ENCODE measurements at regions not wholly inside any gene's neighbourhood (a gene's known extent, or its start where the extent isn't known, plus 50 kb on each side); places are given as distances from the start of the nearest gene placed in this dataset.

DNA sequence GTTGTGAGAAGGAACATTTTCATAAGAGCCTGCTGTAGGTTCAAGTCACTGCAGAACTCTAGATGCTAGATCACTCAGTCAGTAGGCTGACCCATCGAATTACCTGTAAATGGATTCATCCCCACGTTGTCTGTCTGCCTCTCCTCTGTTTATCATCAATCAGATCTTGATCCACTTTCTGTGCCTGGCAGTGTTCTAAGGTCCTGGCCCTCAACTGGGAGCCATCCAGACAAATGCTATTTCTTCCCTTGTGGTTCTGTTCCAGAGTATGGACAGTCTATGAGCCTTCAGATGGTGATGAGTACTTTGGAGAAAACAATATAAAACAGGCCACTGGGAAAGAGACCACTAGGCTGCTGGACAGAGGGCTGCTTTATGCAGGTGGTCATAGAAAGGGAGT is 699.4 kb upstream of the TMEM132C start:
- Mint-ChIP-seq H3K4me1 (ENCODE audit: unreplicated experiment) (no peaks in the 10 kb centered on the region), H3K9me3 (ENCODE audit: unreplicated experiment) (no peaks in the 10 kb centered on the region), H3K27ac (ENCODE audit: unreplicated experiment) (no peak overlapping the region), H3K4me3 (ENCODE audit: unreplicated experiment) (no peak overlapping the region), H3K27me3 (ENCODE audit: unreplicated experiment) (peaks cover 28% of the 10 kb centered on the region), H3K36me3 (ENCODE audit: unreplicated experiment) (no peaks in the 10 kb centered on the region)
- TF ChIP-seq, protein P1, sequence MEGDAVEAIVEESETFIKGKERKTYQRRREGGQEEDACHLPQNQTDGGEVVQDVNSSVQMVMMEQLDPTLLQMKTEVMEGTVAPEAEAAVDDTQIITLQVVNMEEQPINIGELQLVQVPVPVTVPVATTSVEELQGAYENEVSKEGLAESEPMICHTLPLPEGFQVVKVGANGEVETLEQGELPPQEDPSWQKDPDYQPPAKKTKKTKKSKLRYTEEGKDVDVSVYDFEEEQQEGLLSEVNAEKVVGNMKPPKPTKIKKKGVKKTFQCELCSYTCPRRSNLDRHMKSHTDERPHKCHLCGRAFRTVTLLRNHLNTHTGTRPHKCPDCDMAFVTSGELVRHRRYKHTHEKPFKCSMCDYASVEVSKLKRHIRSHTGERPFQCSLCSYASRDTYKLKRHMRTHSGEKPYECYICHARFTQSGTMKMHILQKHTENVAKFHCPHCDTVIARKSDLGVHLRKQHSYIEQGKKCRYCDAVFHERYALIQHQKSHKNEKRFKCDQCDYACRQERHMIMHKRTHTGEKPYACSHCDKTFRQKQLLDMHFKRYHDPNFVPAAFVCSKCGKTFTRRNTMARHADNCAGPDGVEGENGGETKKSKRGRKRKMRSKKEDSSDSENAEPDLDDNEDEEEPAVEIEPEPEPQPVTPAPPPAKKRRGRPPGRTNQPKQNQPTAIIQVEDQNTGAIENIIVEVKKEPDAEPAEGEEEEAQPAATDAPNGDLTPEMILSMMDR (IDR thresholded peaks at IDR 0.05) = no peak
- no peak for DNase-seq (ENCODE audit: extremely low spot score, unreplicated experiment)

DNA sequence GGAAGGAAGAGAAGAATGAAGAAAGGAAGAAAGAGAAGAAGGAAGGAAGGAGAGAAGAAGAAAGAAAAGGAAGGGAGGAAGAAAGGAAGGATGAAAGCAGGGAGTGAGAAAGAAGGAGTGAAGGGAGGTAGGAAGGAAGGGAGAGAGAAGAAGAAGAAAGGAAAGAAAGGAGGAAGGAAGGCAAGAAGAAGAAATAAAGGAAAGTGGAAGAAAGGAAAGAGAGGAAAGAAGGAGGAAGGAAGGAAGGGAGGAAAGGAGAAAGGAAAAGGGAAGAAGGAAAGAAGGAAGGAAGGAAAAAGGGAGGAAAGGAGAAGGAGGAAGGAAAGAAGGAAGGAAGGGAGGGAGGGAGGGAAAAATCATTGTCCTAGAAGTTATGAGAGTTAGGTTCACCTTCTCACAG is 696.6 kb upstream of the TMEM132C start:
- Mint-ChIP-seq H3K27me3 (ENCODE audit: unreplicated experiment) (peaks cover 50% of the 10 kb centered on the region), H3K4me1 (ENCODE audit: unreplicated experiment) (no peaks in the 10 kb centered on the region), H3K36me3 (ENCODE audit: unreplicated experiment) (no peaks in the 10 kb centered on the region), H3K27ac (ENCODE audit: unreplicated experiment) (no peak overlapping the region), H3K4me3 (ENCODE audit: unreplicated experiment) (no peak overlapping the region), H3K9me3 (ENCODE audit: unreplicated experiment) (no peaks in the 10 kb centered on the region)
- TF ChIP-seq, protein P1 (IDR thresholded peaks at IDR 0.05) = no peak
- no peak for DNase-seq (ENCODE audit: extremely low spot score, unreplicated experiment)

DNA sequence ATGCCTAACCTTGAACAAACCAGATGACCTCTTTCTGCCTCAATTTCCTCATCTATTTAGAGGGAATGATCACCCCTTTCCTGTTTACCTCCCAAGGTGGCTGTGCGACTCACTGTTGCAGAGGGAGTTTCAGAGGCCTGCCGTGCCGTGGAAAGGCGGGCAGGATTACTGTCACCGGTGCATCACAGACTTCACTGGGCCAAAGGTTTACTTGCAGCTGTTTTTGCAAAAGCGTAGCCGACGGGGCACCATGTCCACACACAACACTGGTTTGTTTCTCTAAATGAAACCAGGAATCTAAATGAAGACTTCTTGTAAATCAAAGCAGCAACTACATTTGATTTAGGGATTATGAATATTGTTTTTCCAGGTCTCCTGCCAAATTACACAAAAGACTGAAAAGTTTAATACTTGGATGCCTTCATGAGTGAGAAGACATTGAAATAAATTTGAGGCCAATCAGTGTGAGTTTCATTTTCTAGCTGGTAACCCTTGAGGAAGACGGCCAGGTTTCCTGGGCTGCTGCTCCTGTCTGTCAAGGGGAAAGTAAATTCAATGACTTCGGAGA is 696.1 kb upstream of the TMEM132C start:
- H3K4me1 Mint-ChIP-seq (ENCODE audit: unreplicated experiment) = no peaks in the 10 kb centered on the region
- H3K36me3 Mint-ChIP-seq (ENCODE audit: unreplicated experiment) = no peaks in the 10 kb centered on the region
- no peaks in the 10 kb centered on the region for H3K9me3 Mint-ChIP-seq (ENCODE audit: unreplicated experiment)
- H3K27ac Mint-ChIP-seq (ENCODE audit: unreplicated experiment) = no peak overlapping the region
- TF ChIP-seq, protein P1 (IDR thresholded peaks at IDR 0.05) = no peak
- H3K27me3 Mint-ChIP-seq (ENCODE audit: unreplicated experiment) = peaks cover 52% of the 10 kb centered on the region
- no peak for DNase-seq (ENCODE audit: extremely low spot score, unreplicated experiment)
- H3K4me3 Mint-ChIP-seq (ENCODE audit: unreplicated experiment) = no peak overlapping the region

DNA sequence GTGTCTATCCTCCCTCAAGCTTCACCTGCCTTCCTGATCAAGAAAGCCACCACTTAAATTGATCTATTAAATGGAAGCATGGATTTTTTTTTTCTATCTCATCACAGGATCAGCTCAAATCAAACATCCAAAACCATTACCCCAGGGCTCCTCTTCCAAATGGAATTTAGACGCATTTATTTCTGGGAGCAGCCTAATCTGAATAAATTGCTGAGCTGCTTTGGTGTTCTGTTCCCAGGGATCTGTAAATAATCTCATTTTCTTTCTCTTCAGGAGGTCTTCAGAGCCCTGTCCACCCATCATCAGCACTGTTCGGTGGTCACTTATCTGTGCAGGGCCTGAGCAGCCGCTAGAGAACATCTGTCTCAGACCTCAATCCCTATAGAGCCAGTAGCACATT is 695.4 kb upstream of the TMEM132C start:
- DNase-seq (ENCODE audit: extremely low spot score, unreplicated experiment) = no peak
- Mint-ChIP-seq H3K27ac (ENCODE audit: unreplicated experiment) (no peak overlapping the region), H3K36me3 (ENCODE audit: unreplicated experiment) (no peaks in the 10 kb centered on the region), H3K27me3 (ENCODE audit: unreplicated experiment) (peaks cover 52% of the 10 kb centered on the region), H3K9me3 (ENCODE audit: unreplicated experiment) (no peaks in the 10 kb centered on the region), H3K4me3 (ENCODE audit: unreplicated experiment) (no peak overlapping the region), H3K4me1 (ENCODE audit: unreplicated experiment) (no peaks in the 10 kb centered on the region)
- TF ChIP-seq, protein P1 (IDR thresholded peaks at IDR 0.05) = no peak

DNA sequence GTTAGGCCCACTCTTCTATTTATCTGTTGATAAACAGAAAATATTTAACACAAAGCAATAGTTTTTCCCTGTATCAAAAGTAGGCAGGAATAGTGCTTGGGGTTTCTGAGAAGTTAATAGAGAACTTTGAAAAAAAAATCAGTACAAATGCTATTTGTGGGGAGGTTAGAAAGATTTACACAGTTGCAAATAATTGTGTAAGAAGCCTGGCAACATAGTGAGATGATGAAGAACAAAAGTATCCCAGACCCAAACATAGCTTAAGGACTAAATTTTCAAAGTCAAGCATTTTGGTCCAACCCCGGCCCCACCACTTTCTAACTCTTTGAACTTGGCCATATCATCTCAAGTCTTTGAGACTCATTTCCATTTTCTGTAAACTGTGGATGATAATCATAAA is 687.5 kb upstream of the TMEM132C start:
- H3K4me3 Mint-ChIP-seq (ENCODE audit: unreplicated experiment) = no peak overlapping the region
- DNase-seq (ENCODE audit: extremely low spot score, unreplicated experiment) = no peak
- TF ChIP-seq, protein P1 (IDR thresholded peaks at IDR 0.05) = no peak
- peaks cover 13% of the 10 kb centered on the region for H3K27me3 Mint-ChIP-seq (ENCODE audit: unreplicated experiment)
- H3K4me1 Mint-ChIP-seq (ENCODE audit: unreplicated experiment) = no peaks in the 10 kb centered on the region
- no peak overlapping the region for H3K27ac Mint-ChIP-seq (ENCODE audit: unreplicated experiment)
- no peaks in the 10 kb centered on the region for H3K9me3 Mint-ChIP-seq (ENCODE audit: unreplicated experiment)
- no peaks in the 10 kb centered on the region for H3K36me3 Mint-ChIP-seq (ENCODE audit: unreplicated experiment)

All from osteocyte (in vitro differentiated cells).